GM12878 (cell line): ENCODE measurements at regions not wholly inside any gene's neighbourhood (a gene's known extent, or its start where the extent isn't known, plus 50 kb on each side); places are given as distances from the start of the nearest gene placed in this dataset.

Source experiments
- ATAC-seq: fragments of 200-7000 bp; cut with Tn5 transposase; 3 replicates; pipeline ENCODE4 v1.9.1; 2020; ENCODE audit warnings: mild to moderate bottlenecking, moderate library complexity
- BruUV-seq: library from RNA; stranded (reverse); fragments of 400-500 nt; replicated peaks from 2 replicates; lab custom pipeline; 2021; lab: Mats Ljungman, UMichigan
- CTCF ChIA-PET: fragments of 300-600 bp; sonication (Branson Sonifier 250); formaldehyde crosslinking; extraction: SDS; loops from one replicate; lab custom pipeline; 2021; ENCODE audit warnings: inconsistent platforms; lab: Yijun Ruan, JAX
- POLR2A ChIA-PET: fragments of 350-600 bp; formaldehyde crosslinking; extraction: SDS; loops from one replicate; lab custom pipeline; 2021; ENCODE audit warnings: inconsistent platforms; lab: Charles Lee
- RAD21 ChIA-PET: fragments of 300-600 bp; sonication (Branson Sonifier 250); formaldehyde crosslinking; loops from one replicate; lab custom pipeline; 2023; ENCODE audit warnings: antibody characterized with exemption; ENCODE audit not compliant: unreplicated experiment; lab: Charles Lee
- SMC1A ChIA-PET: fragments of 300-600 bp; sonication (Branson Sonifier 250); formaldehyde crosslinking; loops from one replicate; lab custom pipeline; 2023; ENCODE audit not compliant: unreplicated experiment, uncharacterized antibody; lab: Charles Lee
- DNase-seq: peaks from one replicate; pipeline ENCODE4 v3.0.0-alpha.2; 2011; ENCODE audit warnings: low read depth, low spot score
- FAIRE-seq: peaks from 3 replicates; lab custom pipeline; 2011; peaks lifted over from hg19 to GRCh38; lab: Jason Lieb, UNC
- H2AFZ ChIP-seq: 2 replicates; pipeline ENCODE4 v1.6.0; 2011; ENCODE audit warnings: low read depth, low read length, control low read depth; ENCODE audit not compliant: control insufficient read depth
- H3K27ac ChIP-seq: 2 replicates; pipeline ENCODE4 v1.5.1; 2011; ENCODE audit warnings: control low read depth; ENCODE audit not compliant: control insufficient read depth, insufficient read depth
- H3K27me3 ChIP-seq, 2 experiments: replicated peaks in 1 of 2; 2 replicates each; pipeline versions ENCODE4 v1.6.0 to v1.6.1; 2011; ENCODE audit warnings: low read length in 1 of 2; ENCODE audit not compliant: control insufficient read depth in 2 of 2, insufficient read depth in 2 of 2
- H3K36me3 ChIP-seq, 2 experiments: 2 replicates each; pipeline ENCODE4 v1.5.1; 2011; ENCODE audit warnings: low read length in 1 of 2; ENCODE audit not compliant: control insufficient read depth in 2 of 2, insufficient read depth in 2 of 2
- H3K4me1 ChIP-seq: 2 replicates; pipeline ENCODE4 v1.6.1; 2011; ENCODE audit warnings: mild to moderate bottlenecking, low read length, moderate library complexity, mixed read lengths; ENCODE audit not compliant: control insufficient read depth, insufficient read depth
- H3K4me2 ChIP-seq: 2 replicates; pipeline ENCODE4 v1.6.0; 2011; ENCODE audit warnings: control low read depth; ENCODE audit not compliant: control insufficient read depth, insufficient read depth
- H3K4me3 ChIP-seq: fragments of 200-600 bp; sonication (generic); 2 replicates; pipeline ENCODE4 v1.5.1; 2016
- H3K79me2 ChIP-seq: 2 replicates; pipeline ENCODE4 v1.6.0; 2011; ENCODE audit warnings: low read length; ENCODE audit not compliant: control insufficient read depth, insufficient read depth
- H3K9ac ChIP-seq: 2 replicates; pipeline ENCODE4 v1.8.0; 2011; ENCODE audit warnings: low read length, control low read depth, mixed read lengths; ENCODE audit not compliant: control insufficient read depth, insufficient read depth
- H3K9me3 ChIP-seq: replicated peaks from 3 replicates; pipeline ENCODE4 v1.5.1; 2011; ENCODE audit warnings: mild to moderate bottlenecking, low read length; ENCODE audit not compliant: control insufficient read depth, insufficient read depth
- H4K20me1 ChIP-seq: 2 replicates; pipeline ENCODE4 v1.6.0; 2011; ENCODE audit not compliant: control insufficient read depth, insufficient read depth
- BHLHE40 ChIP-seq, 2 experiments: fragments of 450-650 bp in 1 of 2; IDR thresholded peaks; 2 replicates each; pipeline ENCODE4 v1.6.1; 2011 to 2017; ENCODE audit warnings: low read depth in 2 of 2, borderline replicate concordance in 1 of 2, improper control_type of control experiment in 1 of 2, low read length in 1 of 2, mild to moderate bottlenecking in 1 of 2
- CREB1 ChIP-seq: IDR thresholded peaks from 2 replicates; pipeline ENCODE4 v1.6.1; 2012; ENCODE audit warnings: low read depth, mild to moderate bottlenecking, inconsistent platforms
- EGR1 ChIP-seq, 2 experiments: IDR thresholded peaks; 1 replicate in 1 of 2; 2 replicates in 1 of 2; pipeline ENCODE4 v1.6.1; 2011 to 2012; ENCODE audit warnings: low read depth in 2 of 2, low read length in 2 of 2, borderline replicate concordance in 1 of 2, mild to moderate bottlenecking in 1 of 2, moderate library complexity in 1 of 2
- ETV6 ChIP-seq, 2 experiments: fragments of 450-650 bp in 1 of 2; IDR thresholded peaks in 1 of 2; conservative IDR thresholded peaks in 1 of 2; 2 replicates each; pipeline ENCODE4 v1.6.1; 2014; ENCODE audit warnings: antibody characterized with exemption in 1 of 2, borderline replicate concordance in 1 of 2, low read depth in 1 of 2, mild to moderate bottlenecking in 1 of 2, moderate library complexity in 1 of 2
- GATAD2B ChIP-seq: fragments of 450-650 bp; conservative IDR thresholded peaks from 2 replicates; pipeline ENCODE4 v1.6.1; 2017; ENCODE audit warnings: low read depth, mild to moderate bottlenecking, moderate library complexity
- IKZF1 ChIP-seq: fragments of 450-650 bp; conservative IDR thresholded peaks from 2 replicates; pipeline ENCODE4 v1.6.1; 2017; ENCODE audit warnings: antibody characterized with exemption, mild to moderate bottlenecking
- IKZF2 ChIP-seq, 2 experiments: fragments of 450-650 bp; IDR thresholded peaks; 2 replicates each; pipeline ENCODE4 v1.6.1; 2017; ENCODE audit warnings: mild to moderate bottlenecking in 2 of 2, moderate library complexity in 2 of 2
- MEF2A ChIP-seq: IDR thresholded peaks from 2 replicates; pipeline ENCODE4 v1.6.1; 2011; ENCODE audit warnings: low read depth, mild to moderate bottlenecking, low read length, moderate library complexity; ENCODE audit not compliant: insufficient read depth
- MTA2 ChIP-seq: fragments of 450-650 bp; IDR thresholded peaks from 2 replicates; pipeline ENCODE4 v1.6.1; 2016; ENCODE audit warnings: low read depth, mild to moderate bottlenecking, moderate library complexity
- SMAD1 ChIP-seq: fragments of 450-650 bp; IDR thresholded peaks from 2 replicates; pipeline ENCODE4 v1.6.1; 2018; ENCODE audit warnings: mild to moderate bottlenecking, low read depth; ENCODE audit not compliant: partially characterized antibody
- SUZ12 ChIP-seq: fragments of 200-600 bp; sonication (generic); IDR thresholded peaks from one replicate; pipeline ENCODE4 v1.6.1; 2018; ENCODE audit warnings: antibody characterized with exemption, mild to moderate bottlenecking; ENCODE audit not compliant: unreplicated experiment
- ZNF24 ChIP-seq: fragments of 450-650 bp; IDR thresholded peaks from 2 replicates; pipeline ENCODE4 v1.6.1; 2017; ENCODE audit warnings: antibody characterized with exemption, mild to moderate bottlenecking
- ZNF274 ChIP-seq: IDR thresholded peaks from one replicate; pipeline ENCODE4 v1.8.0; 2011; ENCODE audit not compliant: insufficient read length, insufficient read depth
- WGBS: methylation state at CpG from one replicate; pipeline ENCODE4 v1.1.6; 2016; ENCODE audit warnings: low lambda C conversion rate; ENCODE audit not compliant: insufficient replicate concordance, insufficient coverage; ENCODE audit errors: missing lambda C conversion rate; 5-methylcytosine and 5-hydroxymethylcytosine counted together
- in situ Hi-C: fragments of 300-500 bp; cut with MboI; formaldehyde crosslinking; loops from 9 replicates; pipeline ENCODE4 v1.14.3; 2018; ENCODE audit warnings: mixed read lengths
- intact Hi-C: fragments of 100-400 bp; cut with micrococcal nuclease; formaldehyde crosslinking; loops from one replicate; pipeline ENCODE4 v1.14.2; 2022; ENCODE audit not compliant: unreplicated experiment
- TF ChIP-seq, protein P1 (sequence below): fragments of 450-650 bp; IDR thresholded peaks from 2 replicates; pipeline ENCODE4 v1.6.1; 2014; ENCODE audit warnings: mild to moderate bottlenecking

DNA sequence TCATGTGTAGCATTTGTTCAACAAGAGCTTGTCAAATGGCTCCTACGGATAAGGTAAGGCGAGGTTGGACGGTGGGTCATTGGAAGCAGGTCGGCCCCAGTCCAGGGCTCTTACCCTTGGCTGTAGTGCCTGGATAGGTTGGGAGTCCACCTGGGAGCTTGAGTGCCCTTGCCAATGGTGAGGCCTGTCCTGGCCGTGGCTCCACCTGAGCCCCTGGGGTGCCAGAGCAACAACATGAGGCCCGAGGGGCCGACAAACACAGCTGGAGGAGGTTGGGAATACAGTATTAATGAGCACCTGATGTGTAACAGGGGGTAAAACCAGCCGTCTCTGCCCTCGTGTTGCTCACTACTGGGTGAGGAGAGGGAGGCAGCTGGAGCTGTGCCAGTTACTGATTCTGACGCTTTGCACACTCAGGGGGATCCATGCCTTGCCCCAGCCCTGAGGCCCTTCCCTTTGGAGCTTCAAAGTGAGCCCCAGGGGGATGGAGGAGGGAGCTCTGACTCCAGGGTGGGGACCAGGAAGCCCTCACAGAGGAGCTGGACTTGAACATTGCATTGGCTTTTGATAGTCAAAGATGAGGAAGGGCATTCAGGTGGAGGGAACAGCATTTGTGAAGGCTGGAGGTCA, 87.2 kb downstream of the RHOB start:
- SMC1A ChIA-PET: interaction anchor here (0.9 to 1.2 kb wide), 2 partner anchors 9 to 161 kb away, joined by 3 to 6 read pairs; no protein-coding TSS in a partner anchor
- H3K4me3 ChIP-seq: no peak overlapping the region
- H3K9me3 ChIP-seq: no peaks in the 10 kb centered on the region
- RAD21 ChIA-PET: no interaction called here
- no peak overlapping the region for H3K4me2 ChIP-seq
- no peak for TF ChIP-seq MEF2A
- TF ChIP-seq SUZ12: no peak
- no peak for TF ChIP-seq ZNF24
- no peak for TF ChIP-seq IKZF1
- no peak for TF ChIP-seq SMAD1
- no peak for TF ChIP-seq GATAD2B
- TF ChIP-seq IKZF2 (IDR thresholded peaks at IDR 0.05): no peak
- TF ChIP-seq MTA2: no peak
- TF ChIP-seq BHLHE40 (IDR thresholded peaks at IDR 0.05; ENCODE audit: borderline replicate concordance in 1 of 2, low read depth in 2 of 2, low read length in 1 of 2): no peak
- TF ChIP-seq, protein P1, sequence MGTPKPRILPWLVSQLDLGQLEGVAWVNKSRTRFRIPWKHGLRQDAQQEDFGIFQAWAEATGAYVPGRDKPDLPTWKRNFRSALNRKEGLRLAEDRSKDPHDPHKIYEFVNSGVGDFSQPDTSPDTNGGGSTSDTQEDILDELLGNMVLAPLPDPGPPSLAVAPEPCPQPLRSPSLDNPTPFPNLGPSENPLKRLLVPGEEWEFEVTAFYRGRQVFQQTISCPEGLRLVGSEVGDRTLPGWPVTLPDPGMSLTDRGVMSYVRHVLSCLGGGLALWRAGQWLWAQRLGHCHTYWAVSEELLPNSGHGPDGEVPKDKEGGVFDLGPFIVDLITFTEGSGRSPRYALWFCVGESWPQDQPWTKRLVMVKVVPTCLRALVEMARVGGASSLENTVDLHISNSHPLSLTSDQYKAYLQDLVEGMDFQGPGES: no peak
- no peak for TF ChIP-seq CREB1
- TF ChIP-seq ZNF274: no peak
- TF ChIP-seq EGR1 (IDR thresholded peaks at IDR 0.05; ENCODE audit: borderline replicate concordance in 1 of 2, low read depth in 2 of 2, low read length in 2 of 2): no peak
- TF ChIP-seq ETV6 (conservative IDR thresholded peaks at IDR 0.05 in 1 of 2, IDR thresholded peaks at IDR 0.05 in 1 of 2; ENCODE audit: borderline replicate concordance in 1 of 2, low read depth in 1 of 2): no peak
- no peak for FAIRE-seq
- CTCF ChIA-PET: interaction anchor here (1.0 to 1.5 kb wide), 3 partner anchors 90 to 108 kb away, joined by 3 read pairs; no protein-coding TSS in a partner anchor
- H3K27me3 ChIP-seq: peaks cover 2 to 4% of the 10 kb centered on the region in 2 experiments; a peak in 3 of 4 replicates
- H3K27ac ChIP-seq: no peak overlapping the region
- BruUV-seq: no TSS peak
- H2AFZ ChIP-seq: no peak overlapping the region
- in situ Hi-C loops (no loop called here), intact Hi-C loops (no loop called here)
- no peak for ATAC-seq
- H3K79me2 ChIP-seq: no peaks in the 10 kb centered on the region
- H3K36me3 ChIP-seq: no peaks in the 10 kb centered on the region
- WGBS: 49% methylated on average over 10 of the region's 10 CpGs
- POLR2A ChIA-PET: no interaction called here
- no peaks in the 10 kb centered on the region for H4K20me1 ChIP-seq
- no peak for DNase-seq
- H3K9ac ChIP-seq: no peak overlapping the region
- H3K4me1 ChIP-seq: no peaks in the 10 kb centered on the region
